KMS-11 (cell line): ENCODE measurements at regions not wholly inside any gene's neighbourhood (a gene's known extent, or its start where the extent isn't known, plus 50 kb on each side); places are given as distances from the start of the nearest gene placed in this dataset.

Experiments used
- H2AFZ ChIP-seq: fragments of 200-600 bp; sonication (generic); 2 replicates; pipeline ENCODE4 v1.6.1; 2016; ENCODE audit warnings: antibody characterized with exemption, mixed run types, low read depth
- H3K27ac ChIP-seq: fragments of 200-600 bp; sonication (generic); 2 replicates; pipeline ENCODE4 v1.6.1; 2016; ENCODE audit warnings: mild to moderate bottlenecking, mixed run types
- H3K27me3 ChIP-seq: fragments of 200-600 bp; sonication (generic); 2 replicates; pipeline ENCODE4 v1.6.1; 2017; ENCODE audit warnings: mild to moderate bottlenecking, low read depth, mixed run types, moderate library complexity; ENCODE audit not compliant: insufficient read depth
- H3K36me3 ChIP-seq: fragments of 200-600 bp; sonication (generic); 2 replicates; pipeline ENCODE4 v1.6.1; 2017; ENCODE audit warnings: mild to moderate bottlenecking, mixed run types; ENCODE audit not compliant: insufficient read depth
- H3K4me1 ChIP-seq: fragments of 200-600 bp; sonication (generic); 2 replicates; pipeline ENCODE4 v1.6.1; 2016; ENCODE audit warnings: mild to moderate bottlenecking, low read depth, mixed run types; ENCODE audit not compliant: poor library complexity, severe bottlenecking
- H3K4me2 ChIP-seq: fragments of 200-600 bp; sonication (generic); 2 replicates; pipeline ENCODE4 v1.7.0; 2016; ENCODE audit warnings: mild to moderate bottlenecking, mixed run types
- H3K4me3 ChIP-seq: fragments of 200-600 bp; sonication (generic); IDR thresholded peaks from 2 replicates; pipeline ENCODE4 v1.6.1; 2017; ENCODE audit warnings: low read depth, low read length, mixed read lengths; ENCODE audit not compliant: insufficient read depth
- H3K79me2 ChIP-seq: fragments of 200-600 bp; sonication (generic); 2 replicates; pipeline ENCODE4 v1.6.1; 2016; ENCODE audit warnings: low read depth, mixed run types; ENCODE audit not compliant: insufficient read depth
- H3K9ac ChIP-seq: fragments of 200-600 bp; sonication (generic); 2 replicates; pipeline ENCODE4 v1.6.1; 2016; ENCODE audit warnings: mild to moderate bottlenecking, mixed run types
- H4K20me1 ChIP-seq: fragments of 200-600 bp; sonication (generic); 2 replicates; pipeline ENCODE4 v1.6.1; 2016; ENCODE audit warnings: mild to moderate bottlenecking, mixed run types; ENCODE audit not compliant: insufficient read depth
- TF ChIP-seq, protein P1 (sequence below): fragments of 200-600 bp; sonication (generic); conservative IDR thresholded peaks from 2 replicates; pipeline ENCODE4 v1.6.1; 2017; ENCODE audit warnings: low read depth, mild to moderate bottlenecking, antibody characterized with exemption, low read length, moderate library complexity, mixed read lengths

DNA sequence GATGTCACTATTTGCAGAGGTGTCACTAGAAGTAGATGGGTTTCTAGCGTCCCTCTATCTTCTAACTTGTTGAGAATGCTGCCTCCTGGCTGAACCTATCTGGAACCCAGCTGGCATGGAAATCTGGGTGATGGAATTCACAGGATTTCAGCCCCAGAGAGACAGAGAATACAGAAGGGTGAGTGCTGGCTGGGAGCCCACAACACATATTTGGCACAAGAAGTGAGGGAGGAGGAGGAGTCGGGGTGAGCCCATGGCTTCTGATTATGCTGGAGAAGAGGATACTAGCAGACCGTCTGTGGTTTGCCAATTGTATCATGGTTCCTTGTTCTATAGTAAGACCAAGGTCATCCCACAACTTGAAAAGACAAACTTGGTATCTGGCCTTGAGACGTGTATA is 557.8 kb upstream of the SALL1 start:
- Histone ChIP-seq H2AFZ (no peak overlapping the region), H3K9ac (no peak overlapping the region), H3K4me3 (no peak overlapping the region), H3K4me1 (no peaks in the 10 kb centered on the region), H3K27ac (no peak overlapping the region), H4K20me1 (no peaks in the 10 kb centered on the region), H3K4me2 (no peak overlapping the region), H3K27me3 (no peaks in the 10 kb centered on the region), H3K36me3 (no peaks in the 10 kb centered on the region), H3K79me2 (no peaks in the 10 kb centered on the region)
- TF ChIP-seq, protein P1, sequence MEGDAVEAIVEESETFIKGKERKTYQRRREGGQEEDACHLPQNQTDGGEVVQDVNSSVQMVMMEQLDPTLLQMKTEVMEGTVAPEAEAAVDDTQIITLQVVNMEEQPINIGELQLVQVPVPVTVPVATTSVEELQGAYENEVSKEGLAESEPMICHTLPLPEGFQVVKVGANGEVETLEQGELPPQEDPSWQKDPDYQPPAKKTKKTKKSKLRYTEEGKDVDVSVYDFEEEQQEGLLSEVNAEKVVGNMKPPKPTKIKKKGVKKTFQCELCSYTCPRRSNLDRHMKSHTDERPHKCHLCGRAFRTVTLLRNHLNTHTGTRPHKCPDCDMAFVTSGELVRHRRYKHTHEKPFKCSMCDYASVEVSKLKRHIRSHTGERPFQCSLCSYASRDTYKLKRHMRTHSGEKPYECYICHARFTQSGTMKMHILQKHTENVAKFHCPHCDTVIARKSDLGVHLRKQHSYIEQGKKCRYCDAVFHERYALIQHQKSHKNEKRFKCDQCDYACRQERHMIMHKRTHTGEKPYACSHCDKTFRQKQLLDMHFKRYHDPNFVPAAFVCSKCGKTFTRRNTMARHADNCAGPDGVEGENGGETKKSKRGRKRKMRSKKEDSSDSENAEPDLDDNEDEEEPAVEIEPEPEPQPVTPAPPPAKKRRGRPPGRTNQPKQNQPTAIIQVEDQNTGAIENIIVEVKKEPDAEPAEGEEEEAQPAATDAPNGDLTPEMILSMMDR, result no peak

DNA sequence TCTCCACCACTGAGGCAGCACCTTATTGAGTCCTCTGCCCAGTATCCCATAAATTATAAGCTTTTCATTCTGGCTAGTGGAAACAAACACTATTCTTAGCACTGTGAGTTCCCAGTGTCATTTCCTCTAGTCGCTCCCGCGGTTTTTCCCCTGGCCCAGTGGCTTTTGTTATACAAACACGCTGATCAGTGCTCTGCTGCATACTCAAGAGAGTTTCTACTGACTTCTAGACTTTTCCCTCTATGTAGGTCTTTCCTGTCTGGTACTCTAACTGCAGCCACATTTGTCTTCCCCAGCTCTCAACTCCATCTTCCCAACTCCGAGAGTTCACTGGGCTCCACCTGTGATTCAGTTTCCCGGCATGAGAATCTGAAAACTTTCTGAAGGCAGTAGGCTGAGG is 556.6 kb upstream of the SALL1 start:
- Histone ChIP-seq H3K4me1 (no peaks in the 10 kb centered on the region), H3K27me3 (no peaks in the 10 kb centered on the region), H3K36me3 (no peaks in the 10 kb centered on the region), H3K79me2 (no peaks in the 10 kb centered on the region), H2AFZ (no peak overlapping the region), H3K27ac (no peak overlapping the region), H4K20me1 (no peaks in the 10 kb centered on the region), H3K9ac (no peak overlapping the region), H3K4me2 (no peak overlapping the region), H3K4me3 (no peak overlapping the region)
- TF ChIP-seq, protein P1, result no peak

DNA sequence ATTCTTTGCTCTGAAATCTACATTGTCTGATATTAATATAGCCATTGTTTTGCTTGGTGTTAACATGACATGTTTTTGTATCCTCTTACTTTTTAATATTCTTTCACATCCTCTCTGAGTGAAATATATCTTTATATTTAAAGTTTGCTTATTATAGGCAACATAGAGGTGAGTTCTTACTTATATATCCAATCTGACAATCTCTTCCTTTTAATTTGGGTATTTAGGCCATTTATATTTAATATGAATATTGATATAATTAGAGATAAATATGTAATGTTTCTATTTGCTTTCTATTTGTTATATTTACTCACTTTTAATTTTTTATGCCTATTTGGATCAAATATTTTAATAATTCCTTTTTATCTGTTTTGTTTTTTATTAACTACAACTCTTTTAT is 554.1 kb upstream of the SALL1 start:
- Histone ChIP-seq H3K4me2 (no peak overlapping the region), H3K4me1 (no peaks in the 10 kb centered on the region), H3K4me3 (no peak overlapping the region), H3K9ac (no peak overlapping the region), H3K79me2 (no peaks in the 10 kb centered on the region), H4K20me1 (no peaks in the 10 kb centered on the region), H3K27me3 (no peaks in the 10 kb centered on the region), H3K36me3 (no peaks in the 10 kb centered on the region), H2AFZ (no peak overlapping the region), H3K27ac (no peak overlapping the region)
- TF ChIP-seq, protein P1, result no peak

DNA sequence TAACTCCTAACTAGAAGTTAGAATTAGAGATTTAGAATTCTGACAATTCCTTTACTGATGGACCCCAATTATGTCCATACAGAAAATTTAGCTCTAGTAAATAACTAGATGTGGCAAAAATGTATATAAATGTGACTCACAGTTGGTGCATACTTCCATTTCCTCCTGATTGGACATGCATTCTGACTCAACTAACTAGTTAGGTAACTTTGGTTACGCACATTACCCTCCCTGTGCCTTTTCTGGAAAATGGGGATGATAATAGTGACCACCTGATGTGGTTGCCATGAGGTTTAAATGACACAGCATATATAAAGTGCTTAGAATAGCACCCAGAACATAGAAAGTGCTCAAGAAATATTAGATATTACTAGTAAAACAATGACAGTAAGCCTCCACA is 550.0 kb upstream of the SALL1 start:
- H3K27me3 ChIP-seq, result no peaks in the 10 kb centered on the region
- H3K9ac ChIP-seq, result no peak overlapping the region
- H3K4me2 ChIP-seq, result no peak overlapping the region
- H3K27ac ChIP-seq, result no peak overlapping the region
- no peaks in the 10 kb centered on the region for H3K79me2 ChIP-seq
- H3K4me1 ChIP-seq, result no peaks in the 10 kb centered on the region
- H2AFZ ChIP-seq, result no peak overlapping the region
- H4K20me1 ChIP-seq, result no peaks in the 10 kb centered on the region
- no peaks in the 10 kb centered on the region for H3K36me3 ChIP-seq
- no peak overlapping the region for H3K4me3 ChIP-seq
- TF ChIP-seq, protein P1, result no peak
